K562 (cell line): ENCODE measurements at regions not wholly inside any gene's neighbourhood (a gene's known extent, or its start where the extent isn't known, plus 50 kb on each side); places are given as distances from the start of the nearest gene placed in this dataset.

ENCODE experiments used
- ATAC-seq: fragments of 200-7000 bp; cut with Tn5 transposase; 3 replicates; pipeline ENCODE4 v1.9.1; 2020; ENCODE audit warnings: moderate library complexity
- BruUV-seq: library from RNA; stranded (reverse); fragments of 400-500 nt; replicated peaks from 2 replicates; lab custom pipeline; 2021; lab: Mats Ljungman, UMichigan
- CTCF ChIA-PET: fragments of 300-600 bp; formaldehyde crosslinking; extraction: SDS; loops from one replicate; lab custom pipeline; 2021; ENCODE audit warnings: low intra/inter-chr PET ratio; lab: Yijun Ruan, JAX
- POLR2A ChIA-PET: fragments of 300-600, 350-650 bp; sonication (Branson Sonifier 250); formaldehyde crosslinking; extraction: SDS; loops from one replicate; lab custom pipeline; 2021; ENCODE audit warnings: antibody characterized with exemption, inconsistent platforms; lab: Yijun Ruan, JAX
- DNase-seq, 4 experiments: peaks; one replicate each; pipeline versions ENCODE4 v3.0.0 to v3.0.0-alpha.2; 2011 to 2018; ENCODE audit warnings: low spot score in 3 of 4, mixed read lengths in 3 of 4; ENCODE audit errors: extremely low read depth in 1 of 4
- FAIRE-seq: peaks from 2 replicates; lab custom pipeline; 2011; peaks lifted over from hg19 to GRCh38; lab: Jason Lieb, UNC
- H2AFZ ChIP-seq: 2 replicates; pipeline ENCODE4 v1.6.0; 2011; ENCODE audit warnings: low read depth, low read length, control low read depth, inconsistent platforms
- H3K27ac ChIP-seq: fragments of 200-600 bp; 3 replicates; pipeline ENCODE4 v1.8.0; 2011; ENCODE audit warnings: low read depth, mild to moderate bottlenecking, control low read depth, inconsistent platforms, low read length, moderate library complexity, mixed read lengths; ENCODE audit errors: extremely low read depth
- H3K27me3 ChIP-seq, 2 experiments: fragments of 300-600 bp in 1 of 2; 2 replicates in 1 of 2; 3 replicates in 1 of 2; pipeline versions ENCODE4 v1.6.0 to v1.8.0; 2011; ENCODE audit warnings: inconsistent platforms in 2 of 2, low read length in 2 of 2, mild to moderate bottlenecking in 1 of 2, mixed read lengths in 1 of 2, moderate library complexity in 1 of 2; ENCODE audit not compliant: control insufficient read depth in 2 of 2, insufficient read depth in 2 of 2
- H3K36me3 ChIP-seq: fragments of 300-600 bp; 3 replicates; pipeline ENCODE4 v1.8.0; 2011; ENCODE audit warnings: mild to moderate bottlenecking, low read length, inconsistent platforms; ENCODE audit not compliant: control insufficient read depth, insufficient read depth
- H3K4me1 ChIP-seq, 2 experiments: fragments of 200-600 bp in 1 of 2; replicated peaks in 1 of 2; 2 replicates in 1 of 2; 3 replicates in 1 of 2; pipeline versions ENCODE4 v1.5.1 to v1.8.0; 2011; ENCODE audit warnings: inconsistent platforms in 2 of 2, low read length in 2 of 2, mild to moderate bottlenecking in 1 of 2, mixed read lengths in 1 of 2, moderate library complexity in 1 of 2; ENCODE audit not compliant: control insufficient read depth in 2 of 2, insufficient read depth in 2 of 2
- H3K4me2 ChIP-seq: 2 replicates; pipeline ENCODE4 v1.6.1; 2011; ENCODE audit warnings: low read length, control low read depth, inconsistent platforms, mixed read lengths; ENCODE audit not compliant: insufficient read depth
- H3K4me3 ChIP-seq: fragments of 200-600 bp; sonication (generic), shearing (Covaris generic); 2 replicates; pipeline ENCODE4 v1.5.1; 2016; ENCODE audit warnings: control low read depth, inconsistent platforms
- H3K79me2 ChIP-seq: fragments of 200-600 bp; 3 replicates; pipeline ENCODE4 v1.8.0; 2011; ENCODE audit warnings: low read length, inconsistent platforms; ENCODE audit not compliant: control insufficient read depth, insufficient read depth
- H3K9ac ChIP-seq, 2 experiments: 2 replicates each; pipeline versions ENCODE4 v1.6.0 to v1.6.1; 2011; ENCODE audit warnings: low read depth in 2 of 2, low read length in 2 of 2, control low read depth in 1 of 2, inconsistent platforms in 1 of 2, mild to moderate bottlenecking in 1 of 2, mixed read lengths in 1 of 2; ENCODE audit not compliant: insufficient read depth in 1 of 2
- H3K9me1 ChIP-seq: one replicate; pipeline ENCODE4 v1.6.0; 2011; ENCODE audit warnings: inconsistent platforms, mild to moderate bottlenecking, low read length, moderate library complexity; ENCODE audit not compliant: control insufficient read depth, insufficient read depth
- H3K9me3 ChIP-seq: replicated peaks from 2 replicates; pipeline ENCODE4 v1.5.1; 2011; ENCODE audit warnings: low read depth, low read length, inconsistent platforms; ENCODE audit not compliant: control insufficient read depth, insufficient read depth
- H4K20me1 ChIP-seq: replicated peaks from 2 replicates; pipeline ENCODE4 v1.6.1; 2011; ENCODE audit warnings: low read length, inconsistent platforms, mixed read lengths; ENCODE audit not compliant: control insufficient read depth, insufficient read depth
- CBX5 ChIP-seq: IDR thresholded peaks from 2 replicates; pipeline ENCODE4 v1.6.1; 2014; ENCODE audit warnings: low read depth, borderline replicate concordance
- CBX8 ChIP-seq: fragments of 200-600 bp; sonication (generic); IDR thresholded peaks from 2 replicates; pipeline ENCODE4 v1.6.1; 2012; ENCODE audit warnings: borderline replicate concordance, mixed run types, low read depth, mild to moderate bottlenecking, moderate library complexity, mixed read lengths, low read length, control low read depth, inconsistent platforms; ENCODE audit not compliant: poor library complexity, severe bottlenecking; ENCODE audit errors: extremely low read depth
- ETV5 ChIP-seq: sonication (generic); formaldehyde crosslinking; IDR thresholded peaks from 2 replicates; pipeline ENCODE4 v1.4.0; 2020; ENCODE audit warnings: low read depth, mild to moderate bottlenecking, missing genetic modification reagents
- FOXM1 ChIP-seq, 2 experiments: fragments of 450-650 bp in 1 of 2; sonication (generic) in 1 of 2; formaldehyde crosslinking in 1 of 2; IDR thresholded peaks; 2 replicates each; pipeline versions ENCODE4 v1.6.1 to v1.9.0; 2017 to 2022; ENCODE audit warnings: low read depth in 2 of 2, mild to moderate bottlenecking in 2 of 2, missing genetic modification reagents in 1 of 2, moderate library complexity in 1 of 2
- KAT2B ChIP-seq: IDR thresholded peaks from one replicate; pipeline ENCODE4 v1.6.1; 2012; ENCODE audit warnings: low read depth, mild to moderate bottlenecking, control low read depth, inconsistent platforms, low read length, moderate library complexity
- KAT7 ChIP-seq: sonication (generic); formaldehyde crosslinking; IDR thresholded peaks from 2 replicates; pipeline ENCODE4 v1.8.0; 2022; ENCODE audit warnings: missing genetic modification reagents, mild to moderate bottlenecking, borderline replicate concordance
- KDM1A ChIP-seq, 2 experiments: fragments of 450-650 bp; IDR thresholded peaks; 2 replicates each; pipeline ENCODE4 v1.6.1; 2016; ENCODE audit warnings: mild to moderate bottlenecking in 2 of 2
- NCOA1 ChIP-seq: fragments of 450-650 bp; IDR thresholded peaks from 2 replicates; pipeline ENCODE4 v1.6.1; 2016; ENCODE audit warnings: low read depth
- PHF8 ChIP-seq: fragments of 200-600 bp; sonication (generic); IDR thresholded peaks from 2 replicates; pipeline ENCODE4 v1.6.1; 2012; ENCODE audit warnings: mixed run types, mild to moderate bottlenecking, inconsistent platforms, low read length, moderate library complexity, borderline replicate concordance
- SRSF7 ChIP-seq: fragments of 200-400 bp; formaldehyde crosslinking; optimal IDR thresholded peaks from 2 replicates; pipeline ENCODE3; 2017; ENCODE audit warnings: mild to moderate bottlenecking, low read depth, low read length
- STAT5A ChIP-seq: IDR thresholded peaks from 2 replicates; pipeline ENCODE4 v1.6.1; 2012; ENCODE audit warnings: low read length, inconsistent platforms, borderline replicate concordance
- TBP ChIP-seq: optimal IDR thresholded peaks from 2 replicates; pipeline ENCODE3; 2011; ENCODE audit warnings: low read depth, low read length, improper control_type of control experiment
- ZNF134 ChIP-seq: fragments of 250-450 bp; sonication (Bioruptor Pico); conservative IDR thresholded peaks from 2 replicates; pipeline ENCODE4 v1.4.0; 2020
- ZNF174 ChIP-seq: fragments of 250-450 bp; sonication (Bioruptor Pico); IDR thresholded peaks from 2 replicates; pipeline ENCODE4 v1.4.0; 2020; ENCODE audit warnings: mild to moderate bottlenecking
- ZNF41 ChIP-seq: fragments of 250-450 bp; sonication (Bioruptor Pico); conservative IDR thresholded peaks from 2 replicates; pipeline ENCODE4 v1.4.0; 2020; ENCODE audit warnings: mild to moderate bottlenecking
- ZNF668 ChIP-seq: fragments of 250-450 bp; sonication (Bioruptor Pico); IDR thresholded peaks from 2 replicates; pipeline ENCODE4 v1.8.0; 2022; ENCODE audit warnings: mild to moderate bottlenecking, inconsistent platforms
- WGBS: fragments of 100-300 bp; shearing (Covaris generic); methylation state at CpG from one replicate; pipeline ENCODE4 v1.1.6; 2016; ENCODE audit warnings: low coverage, mixed read lengths; ENCODE audit not compliant: insufficient coverage; ENCODE audit errors: missing lambda C conversion rate; 5-methylcytosine and 5-hydroxymethylcytosine counted together
- in situ Hi-C: fragments of 300-500 bp; cut with MboI; formaldehyde crosslinking; loops from 4 replicates; pipeline ENCODE4 v1.15.0; 2018; ENCODE audit warnings: inconsistent platforms, mixed read lengths
- intact Hi-C: fragments of 100-400 bp; cut with micrococcal nuclease; formaldehyde crosslinking; loops from 2 replicates; pipeline ENCODE4 v1.14.2; 2022
- TF ChIP-seq, protein P1 (sequence below): fragments of 450-650 bp; formaldehyde crosslinking; conservative IDR thresholded peaks from 2 replicates; pipeline ENCODE4 v1.4.0; 2022; ENCODE audit warnings: mild to moderate bottlenecking, missing genetic modification characterization
- TF ChIP-seq, protein P2 (sequence below): fragments of 450-650 bp; formaldehyde crosslinking; IDR thresholded peaks from 2 replicates; pipeline ENCODE4 v1.4.0; 2022; ENCODE audit warnings: missing genetic modification characterization
- TF ChIP-seq, protein P3 (sequence below): sonication (generic); formaldehyde crosslinking; IDR thresholded peaks from 2 replicates; pipeline ENCODE4 v1.8.1; 2023; ENCODE audit warnings: mild to moderate bottlenecking, missing genetic modification reagents

DNA sequence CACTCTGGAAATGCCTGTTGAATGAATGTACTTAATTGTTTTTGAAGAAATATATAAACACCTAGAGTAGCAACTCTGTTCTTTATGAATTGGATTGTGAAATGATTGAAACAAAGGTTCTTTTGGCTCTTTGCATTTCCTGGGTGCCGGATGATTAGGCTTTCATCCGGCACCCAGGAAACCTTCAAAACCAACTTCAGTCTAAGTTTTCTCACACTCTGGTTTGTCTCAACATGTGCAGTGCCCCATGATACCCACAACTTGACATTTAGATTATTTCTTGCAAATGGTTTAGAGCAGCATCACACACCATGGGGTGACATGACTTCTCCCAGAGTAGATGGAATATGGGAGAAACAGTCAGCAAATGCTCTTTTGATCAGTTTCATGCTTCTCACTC lies 354.9 kb downstream of the BARHL2 start:
- H3K9ac ChIP-seq = no peak overlapping the region
- H3K27me3 ChIP-seq = no peaks in the 10 kb centered on the region; a peak in 3 of 5 replicates
- FAIRE-seq (no peak), ATAC-seq (no peak), DNase-seq (no peak)
- in situ Hi-C loops = no loop called here
- WGBS = 0% methylated on average over 2 of the region's 2 CpGs
- H3K4me2 ChIP-seq = no peak overlapping the region
- intact Hi-C loops = no loop called here
- POLR2A ChIA-PET = no interaction called here
- H3K4me1 ChIP-seq = no peaks in the 10 kb centered on the region
- no peak overlapping the region for H2AFZ ChIP-seq
- H3K36me3 ChIP-seq = no peaks in the 10 kb centered on the region
- H3K27ac ChIP-seq = no peak overlapping the region
- no TSS peak for BruUV-seq
- no peaks in the 10 kb centered on the region for H3K79me2 ChIP-seq
- no peak overlapping the region for H3K4me3 ChIP-seq
- CTCF ChIA-PET = no interaction called here
- H3K9me1 ChIP-seq = no peaks in the 10 kb centered on the region
- H3K9me3 ChIP-seq = no peaks in the 10 kb centered on the region
- H4K20me1 ChIP-seq = no peaks in the 10 kb centered on the region
- TF ChIP-seq, protein P1, sequence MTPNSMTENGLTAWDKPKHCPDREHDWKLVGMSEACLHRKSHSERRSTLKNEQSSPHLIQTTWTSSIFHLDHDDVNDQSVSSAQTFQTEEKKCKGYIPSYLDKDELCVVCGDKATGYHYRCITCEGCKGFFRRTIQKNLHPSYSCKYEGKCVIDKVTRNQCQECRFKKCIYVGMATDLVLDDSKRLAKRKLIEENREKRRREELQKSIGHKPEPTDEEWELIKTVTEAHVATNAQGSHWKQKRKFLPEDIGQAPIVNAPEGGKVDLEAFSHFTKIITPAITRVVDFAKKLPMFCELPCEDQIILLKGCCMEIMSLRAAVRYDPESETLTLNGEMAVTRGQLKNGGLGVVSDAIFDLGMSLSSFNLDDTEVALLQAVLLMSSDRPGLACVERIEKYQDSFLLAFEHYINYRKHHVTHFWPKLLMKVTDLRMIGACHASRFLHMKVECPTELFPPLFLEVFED (CRISPR knock-in tag) = no peak
- TF ChIP-seq ZNF134 (CRISPR knock-in tag) (no peak), ZNF174 (CRISPR knock-in tag) (no peak), CBX8 (no peak), KAT2B (no peak), PHF8 (no peak), ZNF668 (CRISPR knock-in tag) (no peak), STAT5A (no peak), ZNF41 (CRISPR knock-in tag) (no peak), CBX5 (no peak), NCOA1 (no peak), FOXM1 (IDR thresholded peaks at IDR 0.05; ENCODE audit: low read depth) (no peak), FOXM1 (CRISPR knock-in tag; IDR thresholded peaks at IDR 0.05; ENCODE audit: low read depth) (no peak), ETV5 (CRISPR knock-in tag) (no peak), TBP (no peak), KAT7 (no peak), KDM1A (IDR thresholded peaks at IDR 0.05) (no peak), SRSF7 (no peak)
- TF ChIP-seq, protein P2, sequence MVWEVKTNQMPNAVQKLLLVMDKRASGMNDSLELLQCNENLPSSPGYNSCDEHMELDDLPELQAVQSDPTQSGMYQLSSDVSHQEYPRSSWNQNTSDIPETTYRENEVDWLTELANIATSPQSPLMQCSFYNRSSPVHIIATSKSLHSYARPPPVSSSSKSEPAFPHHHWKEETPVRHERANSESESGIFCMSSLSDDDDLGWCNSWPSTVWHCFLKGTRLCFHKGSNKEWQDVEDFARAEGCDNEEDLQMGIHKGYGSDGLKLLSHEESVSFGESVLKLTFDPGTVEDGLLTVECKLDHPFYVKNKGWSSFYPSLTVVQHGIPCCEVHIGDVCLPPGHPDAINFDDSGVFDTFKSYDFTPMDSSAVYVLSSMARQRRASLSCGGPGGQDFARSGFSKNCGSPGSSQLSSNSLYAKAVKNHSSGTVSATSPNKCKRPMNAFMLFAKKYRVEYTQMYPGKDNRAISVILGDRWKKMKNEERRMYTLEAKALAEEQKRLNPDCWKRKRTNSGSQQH (CRISPR knock-in tag) = no peak
- TF ChIP-seq, protein P3, sequence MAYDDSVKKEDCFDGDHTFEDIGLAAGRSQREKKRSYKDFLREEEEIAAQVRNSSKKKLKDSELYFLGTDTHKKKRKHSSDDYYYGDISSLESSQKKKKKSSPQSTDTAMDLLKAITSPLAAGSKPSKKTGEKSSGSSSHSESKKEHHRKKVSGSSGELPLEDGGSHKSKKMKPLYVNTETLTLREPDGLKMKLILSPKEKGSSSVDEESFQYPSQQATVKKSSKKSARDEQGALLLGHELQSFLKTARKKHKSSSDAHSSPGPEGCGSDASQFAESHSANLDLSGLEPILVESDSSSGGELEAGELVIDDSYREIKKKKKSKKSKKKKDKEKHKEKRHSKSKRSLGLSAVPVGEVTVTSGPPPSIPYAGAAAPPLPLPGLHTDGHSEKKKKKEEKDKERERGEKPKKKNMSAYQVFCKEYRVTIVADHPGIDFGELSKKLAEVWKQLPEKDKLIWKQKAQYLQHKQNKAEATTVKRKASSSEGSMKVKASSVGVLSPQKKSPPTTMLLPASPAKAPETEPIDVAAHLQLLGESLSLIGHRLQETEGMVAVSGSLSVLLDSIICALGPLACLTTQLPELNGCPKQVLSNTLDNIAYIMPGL (CRISPR knock-in tag) = no peak
